Activated CD4-positive, alpha-beta T cell treated with anti-CD3 and anti-CD28 coated beads, Interleukin-2, amount 10 ng/mL, durations not matched to agents 7 days and 5 days (primary cell): ENCODE measurements at regions not wholly inside any gene's neighbourhood (a gene's known extent, or its start where the extent isn't known, plus 50 kb on each side); places are given as distances from the start of the nearest gene placed in this dataset.

Experiments
- CTCF ChIA-PET: fragments of 350-600 bp; sonication (Branson Sonifier 250); formaldehyde crosslinking; loops from one replicate; lab custom pipeline; 2021; ENCODE audit warnings: antibody characterized with exemption; lab: Charles Lee
- POLR2A ChIA-PET: fragments of 350-600 bp; sonication (Branson Sonifier 250); formaldehyde crosslinking; loops from one replicate; lab custom pipeline; 2021; ENCODE audit warnings: antibody characterized with exemption; lab: Charles Lee
- DNase-seq: peaks from one replicate; pipeline ENCODE4 v3.0.0-alpha.2; 2020
- H3K27ac Mint-ChIP-seq: one replicate; pipeline ENCODE4 v1.8.0; 2021; ENCODE audit warnings: mild to moderate bottlenecking, moderate library complexity, mixed read lengths
- H3K27me3 Mint-ChIP-seq: one replicate; pipeline ENCODE4 v1.8.0; 2021; ENCODE audit warnings: mixed read lengths
- H3K36me3 Mint-ChIP-seq: one replicate; pipeline ENCODE4 v1.8.0; 2021; ENCODE audit warnings: low read depth, mixed read lengths
- H3K4me1 Mint-ChIP-seq: one replicate; pipeline ENCODE4 v1.8.0; 2021; ENCODE audit warnings: mixed read lengths
- H3K4me3 Mint-ChIP-seq: one replicate; pipeline ENCODE4 v1.8.0; 2021; ENCODE audit warnings: mild to moderate bottlenecking, moderate library complexity, mixed read lengths
- H3K9me3 Mint-ChIP-seq: one replicate; pipeline ENCODE4 v1.8.0; 2021; ENCODE audit warnings: mixed read lengths

DNA sequence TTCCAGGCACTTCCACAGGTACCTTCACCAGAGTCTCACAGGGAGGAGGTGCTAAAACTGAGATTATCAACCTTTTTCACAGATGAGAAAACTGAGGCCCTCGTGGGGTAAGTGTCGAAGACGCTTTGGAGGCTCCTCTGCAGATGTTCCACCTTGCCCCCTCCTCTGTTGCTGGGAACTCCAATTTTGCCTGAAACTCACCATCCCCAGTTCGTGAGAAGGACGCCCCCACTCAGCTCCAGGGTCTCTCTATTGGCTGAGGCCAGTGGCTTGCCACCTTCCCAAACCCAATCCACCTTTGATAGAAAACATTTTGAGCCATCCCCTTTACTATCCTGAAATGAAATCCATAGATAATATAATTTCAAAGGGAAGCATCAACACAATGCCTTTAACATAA, 109.1 kb downstream of the CYP26B1 start:
- Mint-ChIP-seq H3K27me3 (no peaks in the 10 kb centered on the region), H3K4me3 (no peak overlapping the region), H3K4me1 (no peaks in the 10 kb centered on the region), H3K36me3 (no peaks in the 10 kb centered on the region), H3K9me3 (peaks cover under 1% of the 10 kb centered on the region), H3K27ac (no peak overlapping the region)
- POLR2A ChIA-PET, result no interaction called here
- CTCF ChIA-PET, result no interaction called here
- DNase-seq, result no peak

DNA sequence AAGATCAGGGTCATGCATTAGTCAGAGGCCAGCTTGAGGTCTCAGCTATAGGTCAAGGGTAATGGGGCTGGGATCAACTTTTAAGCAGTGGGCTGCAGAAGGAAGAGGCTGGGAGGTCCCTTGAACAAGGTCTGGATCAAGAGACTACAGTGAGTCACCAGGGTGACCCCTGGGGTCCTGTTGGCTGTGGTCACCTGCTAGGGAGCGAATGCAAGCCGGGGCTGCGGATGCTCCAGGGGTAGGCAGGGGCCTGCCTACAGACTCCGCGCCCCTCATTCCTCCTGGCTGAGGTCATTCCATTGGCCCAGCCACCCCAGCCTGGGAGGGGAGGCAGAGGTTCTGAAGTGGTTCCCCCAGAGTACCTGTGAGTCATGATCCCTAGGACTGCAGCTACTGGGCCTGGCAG, 110.4 kb downstream of the CYP26B1 start:
- H3K9me3 Mint-ChIP-seq, result no peaks in the 10 kb centered on the region
- no peak overlapping the region for H3K4me3 Mint-ChIP-seq
- CTCF ChIA-PET, result interaction anchor here (1.0 kb wide), 1 partner anchor 11 kb away, joined by 3 read pairs; no protein-coding TSS in a partner anchor
- POLR2A ChIA-PET, result no interaction called here
- no peak overlapping the region for H3K27ac Mint-ChIP-seq
- DNase-seq, result no peak
- no peaks in the 10 kb centered on the region for H3K36me3 Mint-ChIP-seq
- no peaks in the 10 kb centered on the region for H3K27me3 Mint-ChIP-seq
- H3K4me1 Mint-ChIP-seq, result no peaks in the 10 kb centered on the region

GRCh38 chr2:72036595-72036994, 111.1 kb downstream of the CYP26B1 start:
- no peaks in the 10 kb centered on the region for H3K4me1 Mint-ChIP-seq
- no peaks in the 10 kb centered on the region for H3K36me3 Mint-ChIP-seq
- DNase-seq, result no peak
- CTCF ChIA-PET, result interaction anchor here (1.0 kb wide), 1 partner anchor 12 kb away, joined by 3 read pairs; no protein-coding TSS in a partner anchor
- H3K4me3 Mint-ChIP-seq, result no peak overlapping the region
- H3K9me3 Mint-ChIP-seq, result no peaks in the 10 kb centered on the region
- H3K27ac Mint-ChIP-seq, result no peak overlapping the region
- POLR2A ChIA-PET, result no interaction called here
- H3K27me3 Mint-ChIP-seq, result no peaks in the 10 kb centered on the region

DNA sequence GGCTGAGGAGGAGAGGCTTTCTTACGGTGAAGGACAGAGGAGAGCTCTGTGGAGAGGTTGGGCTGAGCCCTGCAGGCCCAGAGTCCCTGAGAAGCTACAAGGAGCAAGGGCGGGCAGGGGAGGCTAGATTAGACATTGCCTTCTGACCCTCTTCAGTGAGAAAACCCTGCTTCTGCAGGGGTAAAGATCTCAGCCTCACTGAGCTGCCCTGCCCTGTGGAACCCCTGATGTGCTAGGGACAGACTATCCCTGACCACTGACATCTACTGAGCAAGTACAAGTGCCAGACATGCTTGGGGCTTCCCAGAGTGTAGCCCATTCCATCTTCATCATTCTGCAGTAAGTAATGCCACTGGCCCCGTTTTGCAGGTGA, 111.5 kb downstream of the CYP26B1 start:
- CTCF ChIA-PET, result no interaction called here
- no peak overlapping the region for H3K27ac Mint-ChIP-seq
- DNase-seq, result no peak
- no peaks in the 10 kb centered on the region for H3K4me1 Mint-ChIP-seq
- no peaks in the 10 kb centered on the region for H3K9me3 Mint-ChIP-seq
- H3K36me3 Mint-ChIP-seq, result no peaks in the 10 kb centered on the region
- no peaks in the 10 kb centered on the region for H3K27me3 Mint-ChIP-seq
- no peak overlapping the region for H3K4me3 Mint-ChIP-seq
- POLR2A ChIA-PET, result no interaction called here

- ChIA-PET POLR2A (no interaction called here), CTCF (no interaction called here)
- Mint-ChIP-seq H3K4me3 (no peak overlapping the region), H3K9me3 (no peaks in the 10 kb centered on the region), H3K27me3 (no peaks in the 10 kb centered on the region), H3K4me1 (no peaks in the 10 kb centered on the region), H3K27ac (no peak overlapping the region), H3K36me3 (no peaks in the 10 kb centered on the region)
- DNase-seq, result no peak
These were observed 112.0 kb downstream of the CYP26B1 start for GRCh38 chr2:72035518-72036172.

- no peaks in the 10 kb centered on the region for H3K36me3 Mint-ChIP-seq
- DNase-seq, result no peak
These were observed 113.1 kb downstream of the CYP26B1 start for GRCh38 chr2:72034353-72035095.

DNA sequence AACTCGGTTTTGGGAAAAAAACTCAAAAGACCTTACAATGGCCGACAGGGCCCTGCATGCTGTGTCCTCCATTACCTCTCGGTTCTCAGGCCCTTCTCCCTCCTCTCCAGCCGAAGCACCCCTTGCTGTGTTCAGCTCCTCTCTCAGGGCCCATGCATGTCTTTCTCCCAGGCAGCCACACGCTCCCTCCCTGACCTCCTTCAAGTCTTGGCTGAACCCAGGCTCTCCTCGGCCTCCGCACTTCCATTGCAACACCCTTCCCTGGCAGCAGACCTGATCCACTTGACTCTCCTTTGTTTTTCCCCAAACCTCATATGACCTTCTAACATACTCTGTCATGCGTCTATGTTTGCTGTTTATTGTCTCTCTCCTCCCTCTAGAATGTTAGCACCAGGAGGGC, 114.0 kb downstream of the CYP26B1 start:
- ChIA-PET POLR2A (no interaction called here), CTCF (interaction anchor here (0.8 kb wide), 1 partner anchor 63 kb away, joined by 3 read pairs; no protein-coding TSS in a partner anchor)
- no peaks in the 10 kb centered on the region for H3K9me3 Mint-ChIP-seq
- no peaks in the 10 kb centered on the region for H3K36me3 Mint-ChIP-seq
- no peaks in the 10 kb centered on the region for H3K4me1 Mint-ChIP-seq
- no peak for DNase-seq
- H3K27ac Mint-ChIP-seq, result no peak overlapping the region
- H3K27me3 Mint-ChIP-seq, result no peaks in the 10 kb centered on the region
- H3K4me3 Mint-ChIP-seq, result no peak overlapping the region

More at GRCh38 chr2:72034353-72035095, 113.1 kb downstream of the CYP26B1 start:
- CTCF ChIA-PET, result no interaction called here
- POLR2A ChIA-PET, result no interaction called here
- no peaks in the 10 kb centered on the region for H3K9me3 Mint-ChIP-seq
- no peaks in the 10 kb centered on the region for H3K27me3 Mint-ChIP-seq
- H3K4me3 Mint-ChIP-seq, result no peak overlapping the region
- no peak overlapping the region for H3K27ac Mint-ChIP-seq
- H3K4me1 Mint-ChIP-seq, result no peaks in the 10 kb centered on the region

DNA sequence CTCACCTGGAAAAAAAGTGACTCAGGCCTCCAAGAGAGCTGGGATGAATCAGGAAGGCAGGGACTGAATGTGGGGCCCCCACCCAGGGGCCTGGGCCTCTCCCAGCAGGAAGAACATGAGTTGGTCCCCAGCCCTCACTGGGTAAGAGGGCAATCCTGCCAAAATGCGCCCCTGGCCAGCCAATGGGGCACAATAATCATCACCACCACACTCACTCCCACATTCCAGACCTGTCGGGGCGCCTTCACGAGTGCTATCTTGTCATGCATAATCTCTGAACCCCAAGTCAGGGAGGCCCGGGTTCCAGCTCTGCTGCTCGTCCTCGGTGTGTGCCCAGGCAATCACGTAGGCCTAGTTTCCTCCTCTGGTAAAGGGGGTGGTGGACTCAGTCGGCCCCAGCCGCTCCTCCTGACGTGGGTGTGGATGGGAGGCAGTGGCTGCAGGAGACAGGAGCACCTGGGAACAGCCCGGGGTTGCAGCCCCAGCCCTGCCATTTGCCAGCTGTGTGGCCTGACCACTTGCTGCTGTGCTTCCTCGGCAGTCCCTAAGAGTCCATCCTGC, 115.1 kb downstream of the CYP26B1 start:
- Mint-ChIP-seq H3K4me3 (no peak overlapping the region), H3K4me1 (no peaks in the 10 kb centered on the region), H3K27ac (no peak overlapping the region), H3K36me3 (no peaks in the 10 kb centered on the region), H3K27me3 (no peaks in the 10 kb centered on the region), H3K9me3 (no peaks in the 10 kb centered on the region)
- no peak for DNase-seq
- ChIA-PET POLR2A (no interaction called here), CTCF (no interaction called here)

GRCh38 chr2:72031346-72032110, 116.1 kb downstream of the CYP26B1 start:
- no peaks in the 10 kb centered on the region for H3K4me1 Mint-ChIP-seq
- no peaks in the 10 kb centered on the region for H3K36me3 Mint-ChIP-seq
- ChIA-PET CTCF (no interaction called here), POLR2A (no interaction called here)
- H3K27ac Mint-ChIP-seq, result no peak overlapping the region
- H3K4me3 Mint-ChIP-seq, result no peak overlapping the region
- H3K27me3 Mint-ChIP-seq, result no peaks in the 10 kb centered on the region
- no peaks in the 10 kb centered on the region for H3K9me3 Mint-ChIP-seq
- no peak for DNase-seq

DNA sequence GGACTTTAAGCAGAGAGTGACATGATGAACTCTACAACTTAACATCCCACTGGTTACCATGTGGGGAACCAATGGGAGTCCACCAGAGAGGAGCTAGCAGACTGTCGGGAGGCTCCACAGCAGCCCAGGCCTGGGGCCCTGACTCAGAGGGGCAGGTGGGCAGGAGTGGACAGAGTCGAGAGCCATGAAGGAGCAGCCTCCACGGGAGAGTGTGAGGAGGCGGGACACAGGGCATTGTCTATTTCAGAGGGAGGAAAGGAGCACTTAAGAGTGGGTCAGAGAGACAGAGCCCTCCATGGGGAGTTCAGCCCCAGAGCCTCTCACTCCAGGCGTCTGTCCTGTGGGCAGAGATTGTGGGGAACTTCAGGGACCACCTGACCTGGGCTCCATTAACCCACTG, 118.7 kb downstream of the CYP26B1 start:
- CTCF ChIA-PET, result no interaction called here
- no peaks in the 10 kb centered on the region for H3K27me3 Mint-ChIP-seq
- no peaks in the 10 kb centered on the region for H3K9me3 Mint-ChIP-seq
- H3K4me1 Mint-ChIP-seq, result no peaks in the 10 kb centered on the region
- H3K27ac Mint-ChIP-seq, result no peak overlapping the region
- DNase-seq, result no peak
- no peak overlapping the region for H3K4me3 Mint-ChIP-seq
- H3K36me3 Mint-ChIP-seq, result no peaks in the 10 kb centered on the region
- POLR2A ChIA-PET, result no interaction called here

GRCh38 chr2:72028351-72028995, 119.2 kb downstream of the CYP26B1 start:
- Mint-ChIP-seq H3K27me3 (no peaks in the 10 kb centered on the region), H3K4me1 (no peaks in the 10 kb centered on the region), H3K36me3 (no peaks in the 10 kb centered on the region), H3K27ac (no peak overlapping the region), H3K4me3 (no peak overlapping the region), H3K9me3 (no peaks in the 10 kb centered on the region)
- no peak for DNase-seq
- POLR2A ChIA-PET, result no interaction called here
- CTCF ChIA-PET, result no interaction called here

DNA sequence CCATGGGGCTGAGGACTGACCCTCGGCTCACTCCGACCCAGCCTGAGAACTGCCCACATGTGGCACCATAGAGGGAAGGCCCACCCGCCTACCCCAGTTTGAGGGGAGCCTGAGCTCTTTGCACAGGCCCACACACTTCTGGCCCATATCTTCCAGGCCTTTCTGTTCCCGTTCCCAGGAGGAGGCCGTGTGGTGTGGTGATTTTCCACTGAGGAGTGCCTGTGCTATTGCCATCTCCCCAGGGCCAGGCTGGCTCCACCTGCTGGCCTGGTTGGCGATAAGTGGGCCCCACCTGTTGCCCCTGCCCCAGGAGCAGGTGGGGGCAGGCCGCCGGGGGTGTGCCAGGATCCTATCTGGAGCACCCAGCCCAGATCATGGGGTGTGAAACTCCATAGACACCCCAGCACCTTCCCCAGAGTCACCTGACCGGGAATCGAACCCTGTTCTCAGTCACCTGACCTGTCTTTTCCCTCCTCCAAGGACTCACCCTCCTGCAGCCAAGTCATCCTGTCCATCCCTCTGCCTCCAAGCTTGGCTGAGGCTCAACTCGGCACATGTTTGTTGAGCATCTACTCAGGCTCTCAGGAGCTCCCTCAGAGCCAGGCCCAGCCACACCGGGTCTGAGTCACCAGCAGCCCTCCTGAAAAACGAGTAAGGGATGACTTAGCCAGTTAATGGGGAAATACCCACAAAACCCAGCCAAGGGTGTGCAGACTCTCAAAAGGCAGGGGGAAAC, 120.1 kb downstream of the CYP26B1 start:
- no peaks in the 10 kb centered on the region for H3K27me3 Mint-ChIP-seq
- H3K4me3 Mint-ChIP-seq, result no peak overlapping the region
- H3K36me3 Mint-ChIP-seq, result no peaks in the 10 kb centered on the region
- ChIA-PET CTCF (no interaction called here), POLR2A (no interaction called here)
- H3K4me1 Mint-ChIP-seq, result no peaks in the 10 kb centered on the region
- DNase-seq, result no peak
- H3K27ac Mint-ChIP-seq, result no peak overlapping the region
- H3K9me3 Mint-ChIP-seq, result no peaks in the 10 kb centered on the region
